Endodermal cell (in vitro differentiated cells): ENCODE measurements at regions not wholly inside any gene's neighbourhood (a gene's known extent, or its start where the extent isn't known, plus 50 kb on each side); places are given as distances from the start of the nearest gene placed in this dataset.

Source experiments
- DNase-seq: peaks from one replicate; pipeline ENCODE4 v3.0.0-alpha.2; 2017
- H3K27ac ChIP-seq: 2 replicates; pipeline ENCODE4 v1.5.1; 2013; ENCODE audit warnings: mild to moderate bottlenecking, low read depth, low read length, moderate library complexity
- H3K27me3 ChIP-seq: 2 replicates; pipeline ENCODE4 v1.6.1; 2013; ENCODE audit warnings: mild to moderate bottlenecking, low read length, moderate library complexity; ENCODE audit not compliant: insufficient read depth, control insufficient read depth, poor library complexity, severe bottlenecking
- H3K36me3 ChIP-seq: 2 replicates; pipeline ENCODE4 v1.7.0; 2013; ENCODE audit warnings: mild to moderate bottlenecking, low read length, moderate library complexity; ENCODE audit not compliant: control insufficient read depth, insufficient read depth
- H3K4me1 ChIP-seq: one replicate; pipeline ENCODE4 v1.7.0; 2013; ENCODE audit warnings: low read length; ENCODE audit not compliant: control insufficient read depth, insufficient read depth
- H3K4me3 ChIP-seq: 2 replicates; pipeline ENCODE4 v1.5.1; 2013; ENCODE audit warnings: mild to moderate bottlenecking, low read length, moderate library complexity
- H3K9ac ChIP-seq: 2 replicates; pipeline ENCODE4 v1.6.1; 2013; ENCODE audit warnings: mild to moderate bottlenecking, low read length, moderate library complexity; ENCODE audit not compliant: poor library complexity, severe bottlenecking; ENCODE audit errors: extremely low read depth
- H3K9me3 ChIP-seq: 2 replicates; pipeline ENCODE4 v1.6.1; 2013; ENCODE audit warnings: mild to moderate bottlenecking, low read length, moderate library complexity; ENCODE audit not compliant: control insufficient read depth
- H3K27ac Mint-ChIP-seq: 2 replicates; pipeline ENCODE4 v1.8.0; 2020; ENCODE audit warnings: mixed read lengths
- H3K27me3 Mint-ChIP-seq: 2 replicates; pipeline ENCODE4 v1.8.0; 2021; ENCODE audit warnings: mild to moderate bottlenecking, mixed read lengths; ENCODE audit not compliant: insufficient read depth
- H3K36me3 Mint-ChIP-seq: 2 replicates; pipeline ENCODE4 v1.8.0; 2020; ENCODE audit warnings: low read depth, mixed read lengths
- H3K4me1 Mint-ChIP-seq: 2 replicates; pipeline ENCODE4 v1.8.0; 2020; ENCODE audit warnings: mixed read lengths
- H3K4me3 Mint-ChIP-seq: 2 replicates; pipeline ENCODE4 v1.8.0; 2020; ENCODE audit warnings: mild to moderate bottlenecking, moderate library complexity, mixed read lengths
- H3K9me3 Mint-ChIP-seq: 2 replicates; pipeline ENCODE4 v1.8.0; 2020; ENCODE audit warnings: mild to moderate bottlenecking, mixed read lengths
- WGBS, 2 experiments: methylation state at CpG; one replicate each; pipeline versions ENCODE4 v1.1.5 to v1.1.7; 2013; ENCODE audit warnings: missing lambda C conversion rate in 2 of 2, mixed read lengths in 1 of 2; ENCODE audit not compliant: insufficient coverage in 1 of 2, insufficient read length in 1 of 2; 5-methylcytosine and 5-hydroxymethylcytosine counted together
- TF ChIP-seq, protein P1 (sequence below): fragments of 200-600 bp; sonication (generic); conservative IDR thresholded peaks from 2 replicates; pipeline ENCODE4 v1.5.0; 2021; ENCODE audit warnings: antibody characterized with exemption, mild to moderate bottlenecking

DNA sequence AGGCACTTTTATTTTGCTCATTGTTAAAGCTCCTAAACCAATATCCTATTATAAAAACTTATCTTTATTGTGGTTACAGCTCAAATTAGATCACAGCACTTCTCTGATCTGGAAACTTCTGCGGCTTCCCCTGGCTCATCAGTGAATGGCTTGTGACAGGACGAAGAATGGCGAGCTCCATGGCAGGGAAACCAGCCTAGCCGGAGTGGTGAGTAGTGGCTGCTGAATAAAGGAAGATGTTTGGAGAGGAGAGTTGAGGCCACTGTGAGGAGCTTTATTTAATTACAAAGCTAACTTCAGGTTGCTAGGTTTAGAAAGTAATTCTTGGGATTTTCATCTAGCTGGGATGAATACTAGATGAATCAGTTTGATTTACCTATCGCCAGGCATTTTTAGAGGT, 213.5 kb downstream of the CYRIA start:
- H3K36me3 Mint-ChIP-seq, result no peaks in the 10 kb centered on the region

GRCh38 chr2:16446706-16447105, 218.9 kb downstream of the CYRIA start:
- no peaks in the 10 kb centered on the region for H3K27me3 ChIP-seq
- no peak overlapping the region for H3K4me3 ChIP-seq
- peaks cover 7% of the 10 kb centered on the region for H3K4me1 ChIP-seq
- no peak overlapping the region for H3K9ac ChIP-seq
- TF ChIP-seq, protein P1, sequence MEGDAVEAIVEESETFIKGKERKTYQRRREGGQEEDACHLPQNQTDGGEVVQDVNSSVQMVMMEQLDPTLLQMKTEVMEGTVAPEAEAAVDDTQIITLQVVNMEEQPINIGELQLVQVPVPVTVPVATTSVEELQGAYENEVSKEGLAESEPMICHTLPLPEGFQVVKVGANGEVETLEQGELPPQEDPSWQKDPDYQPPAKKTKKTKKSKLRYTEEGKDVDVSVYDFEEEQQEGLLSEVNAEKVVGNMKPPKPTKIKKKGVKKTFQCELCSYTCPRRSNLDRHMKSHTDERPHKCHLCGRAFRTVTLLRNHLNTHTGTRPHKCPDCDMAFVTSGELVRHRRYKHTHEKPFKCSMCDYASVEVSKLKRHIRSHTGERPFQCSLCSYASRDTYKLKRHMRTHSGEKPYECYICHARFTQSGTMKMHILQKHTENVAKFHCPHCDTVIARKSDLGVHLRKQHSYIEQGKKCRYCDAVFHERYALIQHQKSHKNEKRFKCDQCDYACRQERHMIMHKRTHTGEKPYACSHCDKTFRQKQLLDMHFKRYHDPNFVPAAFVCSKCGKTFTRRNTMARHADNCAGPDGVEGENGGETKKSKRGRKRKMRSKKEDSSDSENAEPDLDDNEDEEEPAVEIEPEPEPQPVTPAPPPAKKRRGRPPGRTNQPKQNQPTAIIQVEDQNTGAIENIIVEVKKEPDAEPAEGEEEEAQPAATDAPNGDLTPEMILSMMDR, result no peak
- Mint-ChIP-seq H3K27me3 (no peaks in the 10 kb centered on the region), H3K4me3 (no peak overlapping the region), H3K4me1 (no peaks in the 10 kb centered on the region), H3K27ac (no peak overlapping the region), H3K9me3 (no peaks in the 10 kb centered on the region), H3K36me3 (no peaks in the 10 kb centered on the region)
- 90% methylated on average over 1 of the region's 1 CpG; no CpG with 5 or more reads in 1 of the 2 experiments for WGBS, 2 experiments
- DNase-seq, result no peak
- H3K27ac ChIP-seq, result no peak overlapping the region
- no peaks in the 10 kb centered on the region for H3K36me3 ChIP-seq
- no peaks in the 10 kb centered on the region for H3K9me3 ChIP-seq

More for the DNA sequence above, 213.5 kb downstream of the CYRIA start:
- Mint-ChIP-seq H3K27ac (no peak overlapping the region), H3K4me1 (peaks cover 4% of the 10 kb centered on the region), H3K27me3 (no peaks in the 10 kb centered on the region), H3K4me3 (no peak overlapping the region), H3K9me3 (no peaks in the 10 kb centered on the region)
- Histone ChIP-seq H3K9me3 (no peaks in the 10 kb centered on the region), H3K4me3 (no peak overlapping the region), H3K27ac (no peak overlapping the region), H3K27me3 (no peaks in the 10 kb centered on the region), H3K36me3 (no peaks in the 10 kb centered on the region), H3K4me1 (no peaks in the 10 kb centered on the region), H3K9ac (no peak overlapping the region)
- TF ChIP-seq, protein P1, result no peak
- no peak for DNase-seq
- 93 to 100% methylated on average over 1 to 5 of the region's 5 CpGs for WGBS, 2 experiments

GRCh38 chr2:16442971-16443370, 222.7 kb downstream of the CYRIA start:
- Mint-ChIP-seq H3K4me1 (peaks cover 3% of the 10 kb centered on the region), H3K36me3 (no peaks in the 10 kb centered on the region), H3K9me3 (no peaks in the 10 kb centered on the region), H3K4me3 (no peak overlapping the region), H3K27me3 (no peaks in the 10 kb centered on the region), H3K27ac (no peak overlapping the region)
- H3K27ac ChIP-seq, result no peak overlapping the region
- no peaks in the 10 kb centered on the region for H3K9me3 ChIP-seq
- DNase-seq, result no peak
- H3K4me1 ChIP-seq, result peaks cover 7% of the 10 kb centered on the region
- no peaks in the 10 kb centered on the region for H3K27me3 ChIP-seq
- 100% methylated on average over 1 of the region's 1 CpG; no CpG with 5 or more reads in 1 of the 2 experiments for WGBS, 2 experiments
- TF ChIP-seq, protein P1, result peak; percentile 17
- H3K9ac ChIP-seq, result no peak overlapping the region
- no peaks in the 10 kb centered on the region for H3K36me3 ChIP-seq
- H3K4me3 ChIP-seq, result no peak overlapping the region
